Thyroid gland (tissue), 4 donors: ENCODE measurements at regions not wholly inside any gene's neighbourhood (a gene's known extent, or its start where the extent isn't known, plus 50 kb on each side); places are given as distances from the start of the nearest gene placed in this dataset.
A peak's percentile ranks its signal among the peaks of the same experiment; 100 is the strongest.

Experiments
- DNase-seq, 2 donors: peaks; one replicate each; pipeline ENCODE4 v3.0.0-alpha.2; 2019
- H3K27ac ChIP-seq, 3 donors: fragments of 200-600 bp; sonication (generic); 1 replicate in 2 of 3; 2 replicates in 1 of 3; pipeline ENCODE4 v1.5.1; 2016 to 2019; ENCODE audit warnings: mild to moderate bottlenecking in 1 of 3, moderate library complexity in 1 of 3
- H3K27me3 ChIP-seq: fragments of 200-600 bp; sonication (generic); one replicate; pipeline ENCODE4 v1.5.1; 2019
- H3K36me3 ChIP-seq, 2 donors: fragments of 200-600 bp; sonication (generic); one replicate each; pipeline ENCODE4 v1.5.1; 2016 to 2019
- H3K4me1 ChIP-seq, 2 donors: fragments of 200-600 bp; sonication (generic); one replicate each; pipeline ENCODE4 v1.5.1; 2017 to 2019
- H3K4me3 ChIP-seq, 3 donors: fragments of 200-600 bp; sonication (generic); replicated peaks in 1 of 3; 1 replicate in 2 of 3; 2 replicates in 1 of 3; pipeline ENCODE4 v1.5.1; 2016; ENCODE audit warnings: mild to moderate bottlenecking in 1 of 3
- H3K9me3 ChIP-seq: fragments of 200-600 bp; sonication (generic); one replicate; pipeline ENCODE4 v1.5.1; 2017
- CTCF ChIP-seq, 6 experiments: fragments of 200-600 bp in 3 of 6; fragments of 450-650 bp in 3 of 6; sonication (generic) in 3 of 6; IDR thresholded peaks; one replicate each; pipeline ENCODE4 v1.5.1; 2016 to 2019; ENCODE audit warnings: antibody characterized with exemption in 6 of 6, mild to moderate bottlenecking in 2 of 6, inconsistent platforms in 1 of 6, moderate library complexity in 1 of 6
- POLR2A ChIP-seq, 2 donors: fragments of 450-650 bp; IDR thresholded peaks; one replicate each; pipeline ENCODE4 v1.6.1; 2017; ENCODE audit warnings: antibody characterized with exemption in 2 of 2, mild to moderate bottlenecking in 2 of 2, moderate library complexity in 1 of 2
- WGBS, 2 donors: methylation state at CpG; one replicate each; pipeline ENCODE4 v1.1.5; 2017; 5-methylcytosine and 5-hydroxymethylcytosine counted together
- intact Hi-C: fragments of 100-400 bp; cut with DNase I; formaldehyde crosslinking; loops from one replicate; pipeline ENCODE4 v1.15.1; 2023

GRCh38 chr5:54852007-54852406, 133.4 kb downstream of the ESM1 start:
- Histone ChIP-seq H3K4me1 (no peaks in the 10 kb centered on the region), H3K27ac (no peak overlapping the region), H3K27me3 (no peaks in the 10 kb centered on the region), H3K4me3 (no peak overlapping the region), H3K9me3 (no peaks in the 10 kb centered on the region), H3K36me3 (no peaks in the 10 kb centered on the region)
- WGBS, 2 donors: 71 to 79% methylated on average over 3 of the region's 3 CpGs
- no peak for DNase-seq
- intact Hi-C loops: no loop called here
- TF ChIP-seq CTCF (IDR thresholded peaks at IDR 0.05) (no peak), POLR2A (IDR thresholded peaks at IDR 0.05) (no peak)

GRCh38 chr5:54851449-54851848, 133.9 kb downstream of the ESM1 start:
- 69 to 80% methylated on average over 4 of the region's 4 CpGs for WGBS, 2 donors

GRCh38 chr5:54848581-54848980, 136.8 kb downstream of the ESM1 start:
- H3K27me3 ChIP-seq: no peaks in the 10 kb centered on the region
- no peak overlapping the region for H3K27ac ChIP-seq
- no peaks in the 10 kb centered on the region for H3K4me1 ChIP-seq
- no peak for TF ChIP-seq POLR2A (IDR thresholded peaks at IDR 0.05)
- TF ChIP-seq CTCF (IDR thresholded peaks at IDR 0.05): no peak
- H3K4me3 ChIP-seq: no peak overlapping the region
- intact Hi-C loops: no loop called here
- no peaks in the 10 kb centered on the region for H3K36me3 ChIP-seq
- DNase-seq: no peak
- no peaks in the 10 kb centered on the region for H3K9me3 ChIP-seq
- WGBS, 2 donors: 80 to 82% methylated on average over 5 of the region's 5 CpGs

More at GRCh38 chr5:54851449-54851848, 133.9 kb downstream of the ESM1 start:
- H3K9me3 ChIP-seq: no peaks in the 10 kb centered on the region
- H3K36me3 ChIP-seq: no peaks in the 10 kb centered on the region
- no peak overlapping the region for H3K4me3 ChIP-seq
- no peaks in the 10 kb centered on the region for H3K27me3 ChIP-seq
- no peak for TF ChIP-seq CTCF (IDR thresholded peaks at IDR 0.05)
- TF ChIP-seq POLR2A (IDR thresholded peaks at IDR 0.05): no peak
- DNase-seq: no peak
- H3K4me1 ChIP-seq: no peaks in the 10 kb centered on the region
- intact Hi-C loops: no loop called here
- H3K27ac ChIP-seq: no peak overlapping the region

- TF ChIP-seq POLR2A (IDR thresholded peaks at IDR 0.05) (no peak), CTCF (IDR thresholded peaks at IDR 0.05) (no peak)
- 72 to 77% methylated on average over 3 of the region's 3 CpGs for WGBS, 2 donors
- Histone ChIP-seq H3K27me3 (no peaks in the 10 kb centered on the region), H3K4me1 (no peaks in the 10 kb centered on the region), H3K36me3 (no peaks in the 10 kb centered on the region), H3K9me3 (no peaks in the 10 kb centered on the region), H3K4me3 (no peak overlapping the region), H3K27ac (no peak overlapping the region)
- intact Hi-C loops: no loop called here
- DNase-seq: no peak
Observed at GRCh38 chr5:54845567-54845941, 139.8 kb downstream of the ESM1 start.

- Histone ChIP-seq H3K36me3 (no peaks in the 10 kb centered on the region), H3K4me3 (no peak overlapping the region), H3K27ac (no peak overlapping the region), H3K9me3 (no peaks in the 10 kb centered on the region), H3K27me3 (no peaks in the 10 kb centered on the region), H3K4me1 (no peaks in the 10 kb centered on the region)
- TF ChIP-seq CTCF (IDR thresholded peaks at IDR 0.05): peak; percentile 31 to 79 (median 54)
- no peak for TF ChIP-seq POLR2A (IDR thresholded peaks at IDR 0.05)
- no peak for DNase-seq
- 21 to 28% methylated on average over 6 of the region's 6 CpGs for WGBS, 2 donors
- intact Hi-C loops: no loop called here
Observed at GRCh38 chr5:54844905-54845566, 140.4 kb downstream of the ESM1 start.
